ENCODE measurements at regions not wholly inside any gene's neighbourhood (a gene's known extent, or its start where the extent isn't known, plus 50 kb on each side); places are given as distances from the start of the nearest gene placed in this dataset.

- no peak overlapping the region for H3K9ac ChIP-seq (ENCODE audit: insufficient read depth, low read length)
- no peak overlapping the region for H3K4me2 ChIP-seq (ENCODE audit: extremely low read depth, insufficient read depth, low read length)
- H3K36me3 ChIP-seq (ENCODE audit: control insufficient read depth, insufficient read depth, low read length) = no peaks in the 10 kb centered on the region
- no peaks in the 10 kb centered on the region for H3K27me3 ChIP-seq (ENCODE audit: control insufficient read depth, insufficient read depth, low read length)
- H3K4me1 ChIP-seq (ENCODE audit: control insufficient read depth, extremely low read depth, insufficient read depth, low read length) = no peaks in the 10 kb centered on the region
- no peak for DNase-seq (ENCODE audit: low read depth in 2 of 2)
- no peak overlapping the region for H2AFZ ChIP-seq (ENCODE audit: low read length)
- TF ChIP-seq CTCF (conservative IDR thresholded peaks at IDR 0.05 in 1 of 2, IDR thresholded peaks at IDR 0.05 in 1 of 2; ENCODE audit: low read depth in 1 of 2, low read length in 2 of 2) (no peak), EZH2 (IDR thresholded peaks at IDR 0.05; ENCODE audit: low read length, missing control alignments) (no peak)
- no peaks in the 10 kb centered on the region for H4K20me1 ChIP-seq (ENCODE audit: control insufficient read depth, extremely low read depth, insufficient read depth, low read length)
- no peaks in the 10 kb centered on the region for H3K79me2 ChIP-seq (ENCODE audit: control insufficient read depth, insufficient read depth, low read length)
- no peak overlapping the region for H3K4me3 ChIP-seq (replicated peaks in 1 of 4; ENCODE audit: control extremely low read depth in 1 of 4, insufficient read depth in 1 of 4, low read depth in 3 of 4, low read length in 4 of 4)
- no peak overlapping the region for H3K27ac ChIP-seq (ENCODE audit: insufficient read depth, low read length)
- H3K9me3 ChIP-seq (ENCODE audit: control insufficient read depth, insufficient read depth, low read depth, low read length) = no peaks in the 10 kb centered on the region
These were observed 85.3 kb upstream of the ATP2B1 start for GRCh38 chr12:89793946-89794345.

GRCh38 chr12:89791286-89791685, 82.6 kb upstream of the ATP2B1 start:
- Histone ChIP-seq H3K27me3 (ENCODE audit: control insufficient read depth, insufficient read depth, low read length) (no peaks in the 10 kb centered on the region), H4K20me1 (ENCODE audit: control insufficient read depth, extremely low read depth, insufficient read depth, low read length) (no peaks in the 10 kb centered on the region)

GRCh38 chr12:89789862-89790261, 81.2 kb upstream of the ATP2B1 start:
- Histone ChIP-seq H4K20me1 (ENCODE audit: control insufficient read depth, extremely low read depth, insufficient read depth, low read length) (no peaks in the 10 kb centered on the region), H2AFZ (ENCODE audit: low read length) (peak overlapping the region; percentile 47), H3K27me3 (ENCODE audit: control insufficient read depth, insufficient read depth, low read length) (no peaks in the 10 kb centered on the region), H3K9ac (ENCODE audit: insufficient read depth, low read length) (no peak overlapping the region), H3K4me2 (ENCODE audit: extremely low read depth, insufficient read depth, low read length) (no peak overlapping the region), H3K27ac (ENCODE audit: insufficient read depth, low read length) (no peak overlapping the region), H3K9me3 (ENCODE audit: control insufficient read depth, insufficient read depth, low read depth, low read length) (no peaks in the 10 kb centered on the region), H3K4me3 (replicated peaks in 1 of 4; ENCODE audit: control extremely low read depth in 1 of 4, insufficient read depth in 1 of 4, low read depth in 3 of 4, low read length in 4 of 4) (no peak overlapping the region), H3K36me3 (ENCODE audit: control insufficient read depth, insufficient read depth, low read length) (no peaks in the 10 kb centered on the region), H3K4me1 (ENCODE audit: control insufficient read depth, extremely low read depth, insufficient read depth, low read length) (no peaks in the 10 kb centered on the region), H3K79me2 (ENCODE audit: control insufficient read depth, insufficient read depth, low read length) (no peaks in the 10 kb centered on the region)
- TF ChIP-seq CTCF (conservative IDR thresholded peaks at IDR 0.05 in 1 of 2, IDR thresholded peaks at IDR 0.05 in 1 of 2; ENCODE audit: low read depth in 1 of 2, low read length in 2 of 2) (no peak), EZH2 (IDR thresholded peaks at IDR 0.05; ENCODE audit: low read length, missing control alignments) (no peak)
- DNase-seq (ENCODE audit: low read depth in 2 of 2) = no peak

More at GRCh38 chr12:89791286-89791685, 82.6 kb upstream of the ATP2B1 start:
- no peaks in the 10 kb centered on the region for H3K9me3 ChIP-seq (ENCODE audit: control insufficient read depth, insufficient read depth, low read depth, low read length)
- no peaks in the 10 kb centered on the region for H3K36me3 ChIP-seq (ENCODE audit: control insufficient read depth, insufficient read depth, low read length)
- H3K79me2 ChIP-seq (ENCODE audit: control insufficient read depth, insufficient read depth, low read length) = no peaks in the 10 kb centered on the region
- DNase-seq (ENCODE audit: low read depth in 2 of 2) = no peak
- H3K9ac ChIP-seq (ENCODE audit: insufficient read depth, low read length) = no peak overlapping the region
- H2AFZ ChIP-seq (ENCODE audit: low read length) = no peak overlapping the region
- no peaks in the 10 kb centered on the region for H3K4me1 ChIP-seq (ENCODE audit: control insufficient read depth, extremely low read depth, insufficient read depth, low read length)
- no peak overlapping the region for H3K27ac ChIP-seq (ENCODE audit: insufficient read depth, low read length)
- no peak overlapping the region for H3K4me3 ChIP-seq (replicated peaks in 1 of 4; ENCODE audit: control extremely low read depth in 1 of 4, insufficient read depth in 1 of 4, low read depth in 3 of 4, low read length in 4 of 4)
- H3K4me2 ChIP-seq (ENCODE audit: extremely low read depth, insufficient read depth, low read length) = no peak overlapping the region
- no peak for TF ChIP-seq CTCF (conservative IDR thresholded peaks at IDR 0.05 in 1 of 2, IDR thresholded peaks at IDR 0.05 in 1 of 2; ENCODE audit: low read depth in 1 of 2, low read length in 2 of 2)
- TF ChIP-seq EZH2 (IDR thresholded peaks at IDR 0.05; ENCODE audit: low read length, missing control alignments) = no peak
